CD4-positive, alpha-beta T cell (primary cell): ENCODE measurements at regions not wholly inside any gene's neighbourhood (a gene's known extent, or its start where the extent isn't known, plus 50 kb on each side); places are given as distances from the start of the nearest gene placed in this dataset.

Experiments used
- ATAC-seq: fragments of 200-7000 bp; cut with Tn5 transposase; one replicate; pipeline ENCODE4 v1.10.0; 2022; ENCODE audit warnings: mild to moderate bottlenecking; ENCODE audit not compliant: poor library complexity
- CTCF ChIA-PET: fragments of 350-600 bp; sonication (Branson Sonifier 250); formaldehyde crosslinking; loops from one replicate; lab custom pipeline; 2021; ENCODE audit warnings: antibody characterized with exemption, inconsistent platforms; lab: Charles Lee
- POLR2A ChIA-PET: fragments of 350-600 bp; sonication (Branson Sonifier 250); formaldehyde crosslinking; loops from one replicate; lab custom pipeline; 2021; ENCODE audit warnings: antibody characterized with exemption, inconsistent platforms; lab: Charles Lee
- DNase-seq, 14 experiments: peaks; one replicate each; pipeline ENCODE4 v3.0.0-alpha.2; 2013 to 2020; ENCODE audit warnings: mixed read lengths in 2 of 14
- H3K27ac ChIP-seq, 2 donors: one replicate each; pipeline versions ENCODE4 v1.5.1 to v1.7.0; 2013; ENCODE audit warnings: low read length in 2 of 2, low read depth in 1 of 2, mild to moderate bottlenecking in 1 of 2
- H3K27me3 ChIP-seq, 2 experiments: 1 replicate in 1 of 2; 2 replicates in 1 of 2; pipeline versions ENCODE4 v1.6.1 to v1.7.0; 2013; ENCODE audit warnings: low read length in 2 of 2, control low read depth in 1 of 2, mild to moderate bottlenecking in 1 of 2, moderate library complexity in 1 of 2; ENCODE audit not compliant: insufficient read depth in 2 of 2, control insufficient read depth in 1 of 2
- H3K36me3 ChIP-seq: one replicate; pipeline ENCODE4 v1.6.1; 2013; ENCODE audit warnings: low read length, control low read depth; ENCODE audit not compliant: insufficient read depth
- H3K4me1 ChIP-seq: one replicate; pipeline ENCODE4 v1.6.1; 2013; ENCODE audit warnings: low read length, control low read depth; ENCODE audit not compliant: insufficient read depth
- H3K4me3 ChIP-seq: one replicate; pipeline ENCODE4 v1.5.1; 2013; ENCODE audit warnings: mild to moderate bottlenecking, low read length, moderate library complexity
- H3K9me3 ChIP-seq, 2 experiments: 1 replicate in 1 of 2; 2 replicates in 1 of 2; pipeline versions ENCODE4 v1.6.1 to v1.7.0; 2013; ENCODE audit warnings: low read length in 2 of 2, mild to moderate bottlenecking in 2 of 2, control low read depth in 1 of 2, moderate library complexity in 1 of 2; ENCODE audit not compliant: control insufficient read depth in 1 of 2, insufficient read depth in 1 of 2
- H3K27ac Mint-ChIP-seq: one replicate; pipeline ENCODE4 v1.8.0; 2020; ENCODE audit warnings: mixed read lengths
- H3K27me3 Mint-ChIP-seq: one replicate; pipeline ENCODE4 v1.8.0; 2021; ENCODE audit warnings: mixed read lengths
- H3K36me3 Mint-ChIP-seq: one replicate; pipeline ENCODE4 v1.8.0; 2021; ENCODE audit warnings: low read depth, mixed read lengths
- H3K4me1 Mint-ChIP-seq: one replicate; pipeline ENCODE4 v1.8.0; 2021; ENCODE audit warnings: low read depth, mixed read lengths
- H3K4me3 Mint-ChIP-seq: one replicate; pipeline ENCODE4 v1.8.0; 2020; ENCODE audit warnings: mild to moderate bottlenecking, mixed read lengths
- H3K9me3 Mint-ChIP-seq: one replicate; pipeline ENCODE4 v1.8.0; 2020; ENCODE audit warnings: mixed read lengths
- CTCF ChIP-seq: fragments of 200-600 bp; IDR thresholded peaks from one replicate; pipeline ENCODE4 v1.8.0; 2022; ENCODE audit warnings: antibody characterized with exemption, mild to moderate bottlenecking
- intact Hi-C, 2 experiments: fragments of 100-400 bp; cut with DNase I in 1 of 2; cut with micrococcal nuclease in 1 of 2; formaldehyde crosslinking; loops; one replicate each; pipeline versions ENCODE4 v1.15.1 to v1.9.0; 2023 to 2025; cut with DNase I, micrococcal nuclease

- intact Hi-C loops: no loop called here
- Mint-ChIP-seq H3K9me3 (no peaks in the 10 kb centered on the region), H3K36me3 (no peaks in the 10 kb centered on the region), H3K4me1 (no peaks in the 10 kb centered on the region), H3K27me3 (no peaks in the 10 kb centered on the region), H3K27ac (no peak overlapping the region), H3K4me3 (no peak overlapping the region)
- ChIA-PET POLR2A (interaction anchor here (0.6 kb wide), 1 partner anchor 82 kb away, joined by 5 read pairs; no protein-coding TSS in a partner anchor), CTCF (no interaction called here)
- no peak for TF ChIP-seq CTCF
- DNase-seq: no peak
- H3K27ac ChIP-seq: no peak overlapping the region
- H3K9me3 ChIP-seq: no peaks in the 10 kb centered on the region
- H3K36me3 ChIP-seq: no peaks in the 10 kb centered on the region
- ATAC-seq: no peak
- H3K4me1 ChIP-seq: no peaks in the 10 kb centered on the region
- H3K27me3 ChIP-seq: no peaks in the 10 kb centered on the region
- H3K4me3 ChIP-seq: no peak overlapping the region
Measured at GRCh38 chr12:115774148-115774895, 503.2 kb downstream of the MED13L start.

GRCh38 chr12:115771601-115772000, 505.9 kb downstream of the MED13L start:
- Histone ChIP-seq H3K36me3 (no peaks in the 10 kb centered on the region), H3K9me3 (no peaks in the 10 kb centered on the region), H3K4me3 (no peak overlapping the region), H3K27ac (no peak overlapping the region), H3K27me3 (no peaks in the 10 kb centered on the region), H3K4me1 (no peaks in the 10 kb centered on the region)
- H3K4me1 Mint-ChIP-seq: no peaks in the 10 kb centered on the region
- H3K27ac Mint-ChIP-seq: no peak overlapping the region
- no peak for ATAC-seq
- no peak for TF ChIP-seq CTCF
- no peak overlapping the region for H3K4me3 Mint-ChIP-seq
- ChIA-PET CTCF (no interaction called here), POLR2A (no interaction called here)
- intact Hi-C loops: no loop called here
- no peak for DNase-seq
- H3K36me3 Mint-ChIP-seq: no peaks in the 10 kb centered on the region
- no peaks in the 10 kb centered on the region for H3K27me3 Mint-ChIP-seq
- peaks cover 2% of the 10 kb centered on the region for H3K9me3 Mint-ChIP-seq

DNA sequence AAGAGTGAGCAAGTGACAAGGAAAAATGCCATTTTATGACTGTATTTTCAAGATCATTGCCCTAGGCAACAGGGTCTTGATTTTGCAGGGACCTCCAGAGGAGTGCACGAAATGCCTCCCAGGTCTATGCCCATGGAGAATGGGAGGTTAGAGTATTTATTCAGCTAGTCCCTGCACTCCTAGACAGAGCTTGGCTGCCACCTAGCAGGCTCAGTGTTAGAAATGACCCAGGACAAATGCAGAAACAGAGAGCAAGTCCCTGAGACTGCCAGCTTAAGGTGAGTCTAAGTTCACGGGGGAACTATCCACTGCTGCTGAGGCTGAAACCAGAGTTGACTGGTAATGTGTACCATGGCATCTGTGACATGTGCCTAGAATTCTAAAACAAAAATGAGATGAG, 506.4 kb downstream of the MED13L start:
- no peak for TF ChIP-seq CTCF
- peaks cover 2% of the 10 kb centered on the region for H3K9me3 Mint-ChIP-seq
- Histone ChIP-seq H3K4me1 (no peaks in the 10 kb centered on the region), H3K9me3 (no peaks in the 10 kb centered on the region), H3K4me3 (no peak overlapping the region), H3K27me3 (no peaks in the 10 kb centered on the region), H3K36me3 (no peaks in the 10 kb centered on the region), H3K27ac (no peak overlapping the region)
- H3K27ac Mint-ChIP-seq: no peak overlapping the region
- H3K36me3 Mint-ChIP-seq: no peaks in the 10 kb centered on the region
- CTCF ChIA-PET: no interaction called here
- H3K4me1 Mint-ChIP-seq: no peaks in the 10 kb centered on the region
- intact Hi-C loops: no loop called here
- POLR2A ChIA-PET: no interaction called here
- ATAC-seq: no peak
- no peak overlapping the region for H3K4me3 Mint-ChIP-seq
- no peak for DNase-seq
- peaks cover 5% of the 10 kb centered on the region for H3K27me3 Mint-ChIP-seq
